AG10803 (cell line): ENCODE measurements at regions not wholly inside any gene's neighbourhood (a gene's known extent, or its start where the extent isn't known, plus 50 kb on each side); places are given as distances from the start of the nearest gene placed in this dataset.

Experiments used
- DNase-seq: peaks from one replicate; pipeline ENCODE4 v3.0.0; 2010; ENCODE audit warnings: low read depth
- H3K4me3 ChIP-seq: 2 replicates; pipeline ENCODE4 v1.5.1; 2011; ENCODE audit warnings: mild to moderate bottlenecking, low read length, control low read depth
- TF ChIP-seq, protein P1 (sequence below): conservative IDR thresholded peaks from 2 replicates; pipeline ENCODE4 v1.5.1; 2011; ENCODE audit warnings: mild to moderate bottlenecking, low read length, control low read depth, inconsistent platforms

DNA sequence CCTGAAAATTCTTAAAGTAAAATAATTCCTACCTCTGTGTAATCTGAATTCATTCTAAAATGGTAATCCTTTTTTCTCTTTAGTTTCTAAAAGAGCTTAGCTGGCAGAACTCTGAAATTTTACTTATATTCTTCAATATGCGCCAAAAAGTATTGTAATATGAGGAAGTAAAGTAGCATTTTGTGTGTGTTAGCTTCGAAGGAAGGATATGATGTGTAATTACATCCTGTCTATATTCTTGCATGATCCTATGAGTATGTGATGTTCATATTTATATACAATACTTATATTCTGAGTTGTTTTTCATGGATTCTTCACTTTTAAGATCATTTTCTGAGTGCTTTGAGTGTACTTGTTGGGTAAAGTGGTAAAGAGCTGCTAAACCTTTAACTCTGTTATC, 402.9 kb upstream of the PKDCC start:
- TF ChIP-seq, protein P1, sequence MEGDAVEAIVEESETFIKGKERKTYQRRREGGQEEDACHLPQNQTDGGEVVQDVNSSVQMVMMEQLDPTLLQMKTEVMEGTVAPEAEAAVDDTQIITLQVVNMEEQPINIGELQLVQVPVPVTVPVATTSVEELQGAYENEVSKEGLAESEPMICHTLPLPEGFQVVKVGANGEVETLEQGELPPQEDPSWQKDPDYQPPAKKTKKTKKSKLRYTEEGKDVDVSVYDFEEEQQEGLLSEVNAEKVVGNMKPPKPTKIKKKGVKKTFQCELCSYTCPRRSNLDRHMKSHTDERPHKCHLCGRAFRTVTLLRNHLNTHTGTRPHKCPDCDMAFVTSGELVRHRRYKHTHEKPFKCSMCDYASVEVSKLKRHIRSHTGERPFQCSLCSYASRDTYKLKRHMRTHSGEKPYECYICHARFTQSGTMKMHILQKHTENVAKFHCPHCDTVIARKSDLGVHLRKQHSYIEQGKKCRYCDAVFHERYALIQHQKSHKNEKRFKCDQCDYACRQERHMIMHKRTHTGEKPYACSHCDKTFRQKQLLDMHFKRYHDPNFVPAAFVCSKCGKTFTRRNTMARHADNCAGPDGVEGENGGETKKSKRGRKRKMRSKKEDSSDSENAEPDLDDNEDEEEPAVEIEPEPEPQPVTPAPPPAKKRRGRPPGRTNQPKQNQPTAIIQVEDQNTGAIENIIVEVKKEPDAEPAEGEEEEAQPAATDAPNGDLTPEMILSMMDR: no peak
- no peak overlapping the region for H3K4me3 ChIP-seq
- DNase-seq: no peak

DNA sequence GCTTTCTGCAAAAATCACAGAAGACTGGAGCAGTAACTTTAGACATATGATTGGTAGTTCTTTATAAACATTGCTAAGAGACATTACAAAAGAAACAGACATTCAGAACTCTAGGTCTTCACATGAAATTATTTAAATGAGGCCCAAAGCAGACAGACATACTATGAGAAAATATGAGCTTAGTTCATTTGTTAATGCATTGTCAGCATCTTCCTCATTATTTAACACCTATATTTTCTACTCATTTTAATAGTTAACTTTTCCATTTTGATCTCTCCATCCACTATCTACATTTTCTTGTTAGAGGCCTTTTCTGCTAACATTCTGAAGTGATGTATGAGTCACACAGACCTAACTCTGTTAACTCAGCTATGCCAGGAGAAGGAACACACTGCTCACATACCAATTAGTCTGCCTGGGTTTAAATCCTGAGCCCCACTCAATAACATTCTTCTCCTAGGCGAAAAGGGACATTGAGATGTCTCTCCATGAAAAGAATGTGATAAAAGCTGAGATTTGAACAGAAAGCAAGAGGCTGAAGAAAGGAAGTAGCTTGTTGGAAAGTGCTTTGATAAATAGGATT, 400.3 kb upstream of the PKDCC start:
- TF ChIP-seq, protein P1: no peak
- no peak overlapping the region for H3K4me3 ChIP-seq
- DNase-seq: no peak

DNA sequence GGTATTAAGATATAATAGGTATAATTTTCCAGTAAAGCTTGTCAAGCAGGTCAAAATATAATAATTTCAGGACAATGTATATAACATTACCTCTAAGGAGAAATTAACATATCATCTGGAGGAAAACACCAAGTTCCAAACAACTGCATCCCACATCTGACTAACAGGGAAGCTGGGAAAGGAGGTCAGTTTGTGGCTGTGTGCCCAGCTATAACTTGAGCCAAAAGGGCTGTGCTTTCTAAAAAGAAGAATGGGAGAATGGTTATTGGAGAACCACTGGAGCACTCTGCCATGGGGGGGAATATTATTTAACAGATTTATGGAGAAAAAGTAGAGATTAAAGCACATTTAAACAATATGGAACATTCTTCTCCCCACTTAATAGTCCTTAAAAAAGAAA, 390.6 kb upstream of the PKDCC start:
- TF ChIP-seq, protein P1: no peak
- no peak for DNase-seq
- H3K4me3 ChIP-seq: no peak overlapping the region

DNA sequence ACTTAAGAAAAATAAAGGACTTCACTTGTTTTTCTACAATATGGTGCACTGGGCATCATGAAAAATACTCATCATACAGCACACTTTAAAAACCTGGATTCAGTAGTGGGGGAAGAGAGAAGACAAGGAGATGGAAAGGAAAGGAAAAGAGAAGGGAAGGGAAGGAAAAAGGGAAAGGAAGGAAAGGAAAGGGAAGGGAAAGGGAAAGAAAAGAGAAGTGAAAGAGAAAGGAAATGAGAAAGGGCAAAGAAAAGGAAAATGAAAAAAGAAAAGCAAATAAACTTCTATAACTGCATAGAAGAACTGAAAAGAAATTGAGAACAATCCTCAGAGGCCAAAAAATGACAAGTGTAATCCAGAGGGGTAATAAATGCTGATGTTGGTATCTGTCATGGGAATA, 388.1 kb upstream of the PKDCC start:
- no peak overlapping the region for H3K4me3 ChIP-seq
- TF ChIP-seq, protein P1: no peak

DNA sequence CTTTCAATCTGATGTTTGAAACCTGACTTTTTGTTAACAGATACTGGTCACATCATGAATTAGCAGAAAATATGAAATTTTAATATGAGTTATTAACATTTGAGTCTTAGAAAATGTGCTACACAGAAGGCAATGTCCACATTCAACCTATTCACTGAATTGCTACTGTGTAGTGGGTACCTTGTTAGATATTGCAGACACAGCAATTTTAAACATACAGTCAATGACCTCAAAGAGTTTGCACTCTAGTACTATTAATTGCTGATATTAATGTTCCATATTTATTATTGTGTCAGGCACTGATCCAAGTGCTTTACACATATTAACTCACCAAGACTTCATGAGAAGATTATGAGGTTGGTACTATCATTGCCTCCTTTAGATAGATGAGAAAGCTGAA, 385.4 kb upstream of the PKDCC start:
- H3K4me3 ChIP-seq: no peak overlapping the region
- DNase-seq: no peak
- TF ChIP-seq, protein P1: no peak

More for the DNA sequence above, 388.1 kb upstream of the PKDCC start:
- no peak for DNase-seq

DNA sequence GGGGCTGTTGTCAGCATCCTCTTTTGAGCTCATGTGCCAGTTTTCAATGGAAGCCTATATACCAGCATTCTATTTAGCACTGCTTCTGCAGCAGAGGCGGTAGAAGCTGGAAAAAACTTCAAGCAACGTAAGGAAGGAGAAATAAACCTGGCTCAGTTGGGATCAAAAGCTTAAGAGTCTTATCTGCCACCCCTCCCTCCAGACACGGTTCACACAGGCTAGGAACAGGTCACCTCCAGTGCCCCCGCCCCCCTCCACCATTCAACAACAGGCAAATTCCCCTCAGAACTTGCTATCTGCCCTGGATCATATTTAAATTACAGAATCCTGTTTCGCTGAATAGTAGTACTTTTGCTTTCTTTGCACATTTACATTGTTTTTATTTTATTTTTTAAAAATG, 384.8 kb upstream of the PKDCC start:
- TF ChIP-seq, protein P1: no peak
- no peak for DNase-seq

DNA sequence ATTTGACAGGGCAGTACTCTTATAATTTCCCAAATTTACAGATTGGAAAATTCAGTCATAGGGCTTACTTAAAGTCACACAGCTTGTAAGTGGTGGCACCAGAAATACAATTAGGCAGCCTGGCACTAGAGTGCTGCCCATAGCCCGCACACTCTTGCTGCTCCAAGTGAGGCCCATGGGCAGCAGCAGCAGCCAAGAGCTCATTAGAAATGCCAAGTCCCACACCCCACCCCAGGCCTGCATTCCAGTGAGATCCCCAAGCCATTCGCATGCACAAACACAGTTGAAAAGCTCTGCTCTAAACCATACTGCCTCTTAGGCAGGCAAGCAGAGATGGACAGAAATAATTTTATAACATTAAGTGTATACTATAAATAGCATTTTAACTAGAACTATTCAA, 379.3 kb upstream of the PKDCC start:
- no peak for DNase-seq
- no peak overlapping the region for H3K4me3 ChIP-seq

More for the DNA sequence above, 384.8 kb upstream of the PKDCC start:
- H3K4me3 ChIP-seq: no peak overlapping the region

More for the DNA sequence above, 379.3 kb upstream of the PKDCC start:
- TF ChIP-seq, protein P1: no peak
